ENCODE measurements at regions not wholly inside any gene's neighbourhood (a gene's known extent, or its start where the extent isn't known, plus 50 kb on each side); places are given as distances from the start of the nearest gene placed in this dataset.

- Histone ChIP-seq H3K27ac (no peak overlapping the region), H3K4me3 (no peak overlapping the region), H3K4me1 (no peaks in the 10 kb centered on the region), H3K9me3 (peaks cover 0 to 1% (median 0%) of the 10 kb centered on the region in 4 donors), H3K27me3 (no peaks in the 10 kb centered on the region), H3K36me3 (no peaks in the 10 kb centered on the region)
- WGBS, 2 donors, result 94 to 97% methylated on average over 1 of the region's 1 CpG
- DNase-seq, result no peak
- intact Hi-C loops (cut with DNase I), result no loop called here
- no peak for TF ChIP-seq POLR2AphosphoS5 (IDR thresholded peaks at IDR 0.05)
- TF ChIP-seq EP300 (IDR thresholded peaks at IDR 0.05), result no peak
- TF ChIP-seq CTCF (IDR thresholded peaks at IDR 0.05), result no peak
- no peak for TF ChIP-seq POLR2A (IDR thresholded peaks at IDR 0.05)
Measured at GRCh38 chr4:153945704-153946103, 156.8 kb upstream of the SFRP2 start.

- 84 to 90% methylated on average over 1 of the region's 1 CpG for WGBS, 2 donors
- Histone ChIP-seq H3K9me3 (peaks cover 0 to 1% (median 0%) of the 10 kb centered on the region in 4 donors), H3K27me3 (no peaks in the 10 kb centered on the region), H3K4me1 (no peaks in the 10 kb centered on the region), H3K27ac (no peak overlapping the region), H3K4me3 (no peak overlapping the region), H3K36me3 (no peaks in the 10 kb centered on the region)
- TF ChIP-seq EP300 (IDR thresholded peaks at IDR 0.05) (no peak), CTCF (IDR thresholded peaks at IDR 0.05) (no peak), POLR2AphosphoS5 (IDR thresholded peaks at IDR 0.05) (no peak), POLR2A (IDR thresholded peaks at IDR 0.05) (no peak)
- no peak for DNase-seq
- intact Hi-C loops (cut with DNase I), result no loop called here
Measured at GRCh38 chr4:153943738-153944415, 155.0 kb upstream of the SFRP2 start.

- no peaks in the 10 kb centered on the region for H3K27me3 ChIP-seq
- H3K4me1 ChIP-seq, result no peaks in the 10 kb centered on the region
- TF ChIP-seq POLR2AphosphoS5 (IDR thresholded peaks at IDR 0.05), result no peak
Measured at GRCh38 chr4:153940916-153941315, 152.0 kb upstream of the SFRP2 start.

GRCh38 chr4:153939570-153939969, 150.7 kb upstream of the SFRP2 start:
- intact Hi-C loops (cut with DNase I), result no loop called here
- Histone ChIP-seq H3K9me3 (no peaks in the 10 kb centered on the region), H3K4me3 (no peak overlapping the region), H3K27me3 (no peaks in the 10 kb centered on the region), H3K4me1 (no peaks in the 10 kb centered on the region), H3K36me3 (no peaks in the 10 kb centered on the region), H3K27ac (no peak overlapping the region)
- TF ChIP-seq EP300 (IDR thresholded peaks at IDR 0.05), result no peak
- no peak for TF ChIP-seq POLR2AphosphoS5 (IDR thresholded peaks at IDR 0.05)
- no peak for TF ChIP-seq POLR2A (IDR thresholded peaks at IDR 0.05)
- TF ChIP-seq CTCF (IDR thresholded peaks at IDR 0.05), result no peak
- 84 to 91% methylated on average over 1 of the region's 1 CpG for WGBS, 2 donors
- no peak for DNase-seq

More at GRCh38 chr4:153940916-153941315, 152.0 kb upstream of the SFRP2 start:
- Histone ChIP-seq H3K9me3 (peaks cover 0 to 1% (median 0%) of the 10 kb centered on the region in 4 donors), H3K4me3 (no peak overlapping the region), H3K27ac (no peak overlapping the region), H3K36me3 (no peaks in the 10 kb centered on the region)
- DNase-seq, result no peak
- WGBS, 2 donors, result 45 to 66% methylated on average over 4 of the region's 4 CpGs
- intact Hi-C loops (cut with DNase I), result no loop called here

GRCh38 chr4:153938994-153939393, 150.1 kb upstream of the SFRP2 start:
- Histone ChIP-seq H3K4me1 (no peaks in the 10 kb centered on the region), H3K36me3 (no peaks in the 10 kb centered on the region), H3K27ac (no peak overlapping the region), H3K27me3 (no peaks in the 10 kb centered on the region), H3K4me3 (no peak overlapping the region), H3K9me3 (no peaks in the 10 kb centered on the region)
- intact Hi-C loops (cut with DNase I), result no loop called here
- 90 to 95% methylated on average over 4 of the region's 4 CpGs for WGBS, 2 donors
- TF ChIP-seq POLR2A (IDR thresholded peaks at IDR 0.05) (no peak), POLR2AphosphoS5 (IDR thresholded peaks at IDR 0.05) (no peak), CTCF (IDR thresholded peaks at IDR 0.05) (no peak), EP300 (IDR thresholded peaks at IDR 0.05) (no peak)
- DNase-seq, result no peak

Data from sigmoid colon (tissue), 6 donors.